Bronchial epithelial cell (primary cell): ENCODE measurements at regions not wholly inside any gene's neighbourhood (a gene's known extent, or its start where the extent isn't known, plus 50 kb on each side); places are given as distances from the start of the nearest gene placed in this dataset.

Source experiments
- DNase-seq: peaks from one replicate; pipeline ENCODE4 v3.0.0-alpha.2; 2010; ENCODE audit warnings: low read depth
- FAIRE-seq: peaks from 2 replicates; lab custom pipeline; 2011; peaks lifted over from hg19 to GRCh38; lab: Jason Lieb, UNC
- H3K27me3 ChIP-seq: 2 replicates; pipeline ENCODE4 v1.5.1; 2011; ENCODE audit warnings: low read length; ENCODE audit not compliant: control insufficient read depth, insufficient read depth
- H3K36me3 ChIP-seq: 2 replicates; pipeline ENCODE4 v1.5.1; 2011; ENCODE audit warnings: low read length; ENCODE audit not compliant: control insufficient read depth, insufficient read depth
- H3K4me3 ChIP-seq: 2 replicates; pipeline ENCODE4 v1.5.1; 2011; ENCODE audit warnings: mild to moderate bottlenecking, low read depth, low read length, control low read depth
- TF ChIP-seq, protein P1 (sequence below): IDR thresholded peaks from 2 replicates; pipeline ENCODE4 v1.5.1; 2011; ENCODE audit warnings: mild to moderate bottlenecking, moderate library complexity, low read length, control low read depth, inconsistent platforms; ENCODE audit not compliant: insufficient read depth, severe bottlenecking

DNA sequence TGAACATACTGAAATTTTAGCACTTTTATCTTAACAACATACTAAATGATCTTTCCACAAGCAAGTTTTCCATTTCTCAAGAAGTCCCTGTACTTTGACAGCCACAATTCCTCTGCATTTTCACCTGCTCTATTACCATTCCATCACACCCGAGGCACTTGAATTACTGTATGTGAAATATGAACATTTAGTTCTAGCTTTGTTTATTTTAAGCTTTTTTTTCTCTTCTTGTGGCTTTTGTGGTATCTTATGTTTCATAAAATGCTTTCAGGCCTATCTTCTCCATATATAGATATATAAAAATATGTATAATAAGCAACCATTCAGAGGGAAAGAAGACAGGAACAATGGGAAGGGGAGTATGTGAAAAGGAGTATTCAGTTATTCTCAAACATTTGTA is 693.9 kb downstream of the SATB2 start:
- H3K27me3 ChIP-seq: no peaks in the 10 kb centered on the region
- FAIRE-seq (no peak), DNase-seq (no peak)
- H3K4me3 ChIP-seq: no peak overlapping the region
- H3K36me3 ChIP-seq: no peaks in the 10 kb centered on the region
- TF ChIP-seq, protein P1, sequence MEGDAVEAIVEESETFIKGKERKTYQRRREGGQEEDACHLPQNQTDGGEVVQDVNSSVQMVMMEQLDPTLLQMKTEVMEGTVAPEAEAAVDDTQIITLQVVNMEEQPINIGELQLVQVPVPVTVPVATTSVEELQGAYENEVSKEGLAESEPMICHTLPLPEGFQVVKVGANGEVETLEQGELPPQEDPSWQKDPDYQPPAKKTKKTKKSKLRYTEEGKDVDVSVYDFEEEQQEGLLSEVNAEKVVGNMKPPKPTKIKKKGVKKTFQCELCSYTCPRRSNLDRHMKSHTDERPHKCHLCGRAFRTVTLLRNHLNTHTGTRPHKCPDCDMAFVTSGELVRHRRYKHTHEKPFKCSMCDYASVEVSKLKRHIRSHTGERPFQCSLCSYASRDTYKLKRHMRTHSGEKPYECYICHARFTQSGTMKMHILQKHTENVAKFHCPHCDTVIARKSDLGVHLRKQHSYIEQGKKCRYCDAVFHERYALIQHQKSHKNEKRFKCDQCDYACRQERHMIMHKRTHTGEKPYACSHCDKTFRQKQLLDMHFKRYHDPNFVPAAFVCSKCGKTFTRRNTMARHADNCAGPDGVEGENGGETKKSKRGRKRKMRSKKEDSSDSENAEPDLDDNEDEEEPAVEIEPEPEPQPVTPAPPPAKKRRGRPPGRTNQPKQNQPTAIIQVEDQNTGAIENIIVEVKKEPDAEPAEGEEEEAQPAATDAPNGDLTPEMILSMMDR: no peak

DNA sequence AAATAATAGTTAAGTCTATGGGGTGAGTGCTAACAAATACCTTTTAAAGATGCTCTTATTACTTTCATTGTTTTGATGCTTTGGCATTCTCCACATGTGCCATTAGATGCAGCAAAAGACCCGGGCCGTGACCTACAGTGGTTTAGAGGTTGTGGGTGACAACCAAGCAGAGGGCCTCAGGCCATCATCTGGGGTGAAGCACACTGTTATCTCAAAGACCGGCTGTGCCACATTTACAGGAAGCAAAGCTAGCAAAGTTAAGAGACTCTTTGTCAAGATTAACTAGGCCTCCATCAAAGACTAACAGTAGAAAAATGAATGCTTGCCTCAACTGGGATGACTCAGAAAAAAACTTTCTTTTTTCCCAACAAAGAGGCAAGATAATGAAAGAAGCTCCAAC is 695.3 kb downstream of the SATB2 start:
- Histone ChIP-seq H3K27me3 (no peaks in the 10 kb centered on the region), H3K4me3 (no peak overlapping the region), H3K36me3 (no peaks in the 10 kb centered on the region)
- no peak for FAIRE-seq
- TF ChIP-seq, protein P1: no peak
- DNase-seq: no peak

DNA sequence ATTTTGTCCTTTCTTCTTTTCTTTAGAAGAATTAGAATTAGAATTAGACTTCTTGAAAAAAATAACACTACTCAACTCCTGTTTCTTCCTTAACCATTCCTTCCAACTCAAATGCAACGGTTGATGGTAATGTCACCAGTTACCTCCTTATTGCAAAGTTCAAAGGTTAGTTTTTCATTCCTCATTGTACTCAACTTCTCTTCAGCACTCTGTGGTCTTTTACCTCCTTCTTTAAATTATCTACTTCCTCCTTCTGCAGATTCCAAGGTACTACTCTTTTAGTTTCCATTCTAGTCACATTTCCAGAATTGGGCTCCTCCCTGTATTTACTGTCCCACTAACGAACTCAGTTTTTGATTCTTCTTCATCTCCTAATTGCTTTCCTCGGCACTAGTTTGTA is 700.7 kb downstream of the SATB2 start:
- H3K27me3 ChIP-seq: no peaks in the 10 kb centered on the region
- no peaks in the 10 kb centered on the region for H3K36me3 ChIP-seq
- TF ChIP-seq, protein P1: no peak
- FAIRE-seq (no peak), DNase-seq (no peak)
- no peak overlapping the region for H3K4me3 ChIP-seq

DNA sequence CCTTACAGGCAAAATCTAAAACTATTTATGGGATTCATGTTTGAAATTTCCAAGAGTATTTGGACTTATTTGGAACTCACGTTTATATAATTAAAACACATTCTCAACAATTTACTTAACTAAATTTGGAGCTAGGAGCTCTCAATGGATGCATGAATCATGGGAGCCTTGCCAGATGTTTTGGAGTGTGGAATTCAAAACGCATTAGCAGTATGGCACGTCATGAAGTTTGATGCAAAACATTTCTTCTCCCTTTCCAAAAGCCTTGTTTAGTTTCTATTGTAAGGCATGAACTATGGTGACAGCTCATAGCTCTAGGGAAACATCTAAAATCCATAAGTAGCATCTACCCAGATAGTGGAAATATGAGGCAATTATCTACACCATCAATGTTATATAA is 701.6 kb downstream of the SATB2 start:
- DNase-seq: no peak
- no peak for FAIRE-seq

DNA sequence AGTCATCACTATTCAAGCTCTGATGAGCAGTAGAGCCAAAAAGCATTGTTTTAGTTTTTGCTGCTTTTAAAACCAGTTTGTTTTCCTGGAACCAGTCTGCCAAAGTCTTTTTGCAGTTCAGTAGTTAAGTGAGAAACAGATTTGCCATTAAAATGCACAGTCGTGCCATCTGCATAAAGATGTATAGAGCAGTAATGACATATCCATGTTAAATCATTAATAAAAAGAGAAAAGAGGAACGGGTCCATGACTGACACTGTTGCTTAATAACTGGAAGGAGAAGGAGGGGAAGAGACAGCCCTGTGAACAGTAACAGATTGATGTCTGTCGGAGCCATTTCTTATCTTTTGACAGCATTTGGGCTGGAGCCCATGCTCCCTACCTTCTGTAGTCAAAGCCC is 704.6 kb downstream of the SATB2 start:
- no peak for FAIRE-seq
- TF ChIP-seq, protein P1: no peak
- Histone ChIP-seq H3K4me3 (no peak overlapping the region), H3K36me3 (no peaks in the 10 kb centered on the region), H3K27me3 (no peaks in the 10 kb centered on the region)
- DNase-seq: no peak

More for the DNA sequence above, 701.6 kb downstream of the SATB2 start:
- TF ChIP-seq, protein P1: no peak
- no peaks in the 10 kb centered on the region for H3K27me3 ChIP-seq
- no peaks in the 10 kb centered on the region for H3K36me3 ChIP-seq
- H3K4me3 ChIP-seq: no peak overlapping the region

DNA sequence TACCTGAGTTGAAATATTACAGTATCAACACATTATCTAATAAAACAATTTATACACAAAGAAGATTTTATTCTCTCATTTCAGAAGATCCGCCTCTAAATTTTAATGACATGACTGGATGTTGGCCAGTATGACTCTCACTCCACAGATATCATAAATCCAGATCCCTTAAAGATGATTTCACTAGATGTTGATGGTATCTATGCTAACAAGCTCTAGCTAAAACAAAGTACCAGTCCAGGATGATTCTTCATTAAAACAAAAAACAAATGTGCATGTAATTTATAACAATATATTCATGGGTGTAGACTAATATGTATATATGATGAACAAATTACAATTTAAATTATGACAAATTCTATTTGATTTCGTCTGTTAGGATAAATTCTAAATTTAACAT is 708.4 kb downstream of the SATB2 start:
- H3K27me3 ChIP-seq: no peaks in the 10 kb centered on the region
- no peaks in the 10 kb centered on the region for H3K36me3 ChIP-seq
- no peak overlapping the region for H3K4me3 ChIP-seq
- no peak for DNase-seq
- TF ChIP-seq, protein P1: no peak
- no peak for FAIRE-seq
